Parathyroid adenoma (tissue), 2 donors: ENCODE measurements at regions not wholly inside any gene's neighbourhood (a gene's known extent, or its start where the extent isn't known, plus 50 kb on each side); places are given as distances from the start of the nearest gene placed in this dataset.
"Not testable (repeated sequence)": the region's sequence is repeated elsewhere in the genome, so short reads cannot be mapped to it uniquely, and the experiment has no call there.

Experiments used
- H2AFZ ChIP-seq: fragments of 300-600 bp; sonication (generic); one replicate; pipeline ENCODE4 v1.7.0; 2017; ENCODE audit warnings: antibody characterized with exemption, mild to moderate bottlenecking
- H3K27ac ChIP-seq: fragments of 300-600 bp; sonication (generic); one replicate; pipeline ENCODE4 v1.7.0; 2017
- H3K27me3 ChIP-seq: fragments of 300-600 bp; sonication (generic); one replicate; pipeline ENCODE4 v1.7.0; 2017; ENCODE audit warnings: low read length; ENCODE audit not compliant: control insufficient read depth, insufficient read depth
- H3K36me3 ChIP-seq: fragments of 300-600 bp; sonication (generic); one replicate; pipeline ENCODE4 v1.7.0; 2017; ENCODE audit warnings: low read length; ENCODE audit not compliant: control insufficient read depth, insufficient read depth
- H3K4me1 ChIP-seq: fragments of 300-600 bp; sonication (generic); one replicate; pipeline ENCODE4 v1.7.0; 2017; ENCODE audit warnings: control low read depth
- H3K4me2 ChIP-seq: fragments of 300-600 bp; sonication (generic); one replicate; pipeline ENCODE4 v1.7.0; 2017; ENCODE audit warnings: low read length
- H3K4me3 ChIP-seq: fragments of 300-600 bp; sonication (generic); one replicate; pipeline ENCODE4 v1.7.0; 2017; ENCODE audit warnings: low read depth, low read length
- H3K79me2 ChIP-seq: fragments of 300-600 bp; sonication (generic); one replicate; pipeline ENCODE4 v1.7.0; 2017; ENCODE audit warnings: control low read depth
- H3K9ac ChIP-seq: fragments of 300-600 bp; sonication (generic); one replicate; pipeline ENCODE4 v1.7.0; 2017; ENCODE audit warnings: mild to moderate bottlenecking
- H3K9me3 ChIP-seq: fragments of 300-600 bp; sonication (generic); one replicate; pipeline ENCODE4 v1.7.0; 2017; ENCODE audit warnings: low read length; ENCODE audit not compliant: control insufficient read depth
- TF ChIP-seq, protein P1 (sequence below): fragments of 300-600 bp; sonication (generic); IDR thresholded peaks from one replicate; pipeline ENCODE4 v1.7.0; 2017; ENCODE audit warnings: antibody characterized with exemption, mild to moderate bottlenecking
- donor health status: primary hyperparathyroidism.

DNA sequence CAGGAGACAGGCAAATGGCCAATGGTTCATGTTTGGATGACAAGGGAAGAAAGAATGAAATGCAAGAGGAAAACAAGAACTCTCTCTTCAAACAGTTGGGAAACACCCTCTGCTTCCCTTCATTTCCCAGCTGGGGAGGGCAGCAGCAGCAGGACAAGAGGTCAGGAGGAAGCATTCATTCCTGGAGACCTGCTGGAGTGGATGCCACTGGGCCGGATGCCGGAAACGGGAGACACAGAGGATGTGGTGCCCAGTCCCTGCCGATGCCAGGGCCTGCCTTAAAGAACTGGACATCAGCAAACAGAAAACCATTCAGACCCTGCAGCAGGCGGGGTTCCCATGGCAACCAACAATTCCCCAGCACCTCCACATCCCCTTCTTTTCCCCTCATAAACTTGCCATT, 102.3 kb upstream of the ZNF648 start:
- TF ChIP-seq, protein P1, sequence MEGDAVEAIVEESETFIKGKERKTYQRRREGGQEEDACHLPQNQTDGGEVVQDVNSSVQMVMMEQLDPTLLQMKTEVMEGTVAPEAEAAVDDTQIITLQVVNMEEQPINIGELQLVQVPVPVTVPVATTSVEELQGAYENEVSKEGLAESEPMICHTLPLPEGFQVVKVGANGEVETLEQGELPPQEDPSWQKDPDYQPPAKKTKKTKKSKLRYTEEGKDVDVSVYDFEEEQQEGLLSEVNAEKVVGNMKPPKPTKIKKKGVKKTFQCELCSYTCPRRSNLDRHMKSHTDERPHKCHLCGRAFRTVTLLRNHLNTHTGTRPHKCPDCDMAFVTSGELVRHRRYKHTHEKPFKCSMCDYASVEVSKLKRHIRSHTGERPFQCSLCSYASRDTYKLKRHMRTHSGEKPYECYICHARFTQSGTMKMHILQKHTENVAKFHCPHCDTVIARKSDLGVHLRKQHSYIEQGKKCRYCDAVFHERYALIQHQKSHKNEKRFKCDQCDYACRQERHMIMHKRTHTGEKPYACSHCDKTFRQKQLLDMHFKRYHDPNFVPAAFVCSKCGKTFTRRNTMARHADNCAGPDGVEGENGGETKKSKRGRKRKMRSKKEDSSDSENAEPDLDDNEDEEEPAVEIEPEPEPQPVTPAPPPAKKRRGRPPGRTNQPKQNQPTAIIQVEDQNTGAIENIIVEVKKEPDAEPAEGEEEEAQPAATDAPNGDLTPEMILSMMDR, result no peak
- H3K4me3 ChIP-seq, result no peak overlapping the region
- H3K9ac ChIP-seq, result no peak overlapping the region
- H3K4me2 ChIP-seq, result no peak overlapping the region
- no peak overlapping the region for H3K27ac ChIP-seq
- H2AFZ ChIP-seq, result no peak overlapping the region
- no peaks in the 10 kb centered on the region for H3K36me3 ChIP-seq
- H3K79me2 ChIP-seq, result no peaks in the 10 kb centered on the region
- H3K4me1 ChIP-seq, result no peaks in the 10 kb centered on the region
- no peaks in the 10 kb centered on the region for H3K27me3 ChIP-seq
- no peaks in the 10 kb centered on the region for H3K9me3 ChIP-seq

DNA sequence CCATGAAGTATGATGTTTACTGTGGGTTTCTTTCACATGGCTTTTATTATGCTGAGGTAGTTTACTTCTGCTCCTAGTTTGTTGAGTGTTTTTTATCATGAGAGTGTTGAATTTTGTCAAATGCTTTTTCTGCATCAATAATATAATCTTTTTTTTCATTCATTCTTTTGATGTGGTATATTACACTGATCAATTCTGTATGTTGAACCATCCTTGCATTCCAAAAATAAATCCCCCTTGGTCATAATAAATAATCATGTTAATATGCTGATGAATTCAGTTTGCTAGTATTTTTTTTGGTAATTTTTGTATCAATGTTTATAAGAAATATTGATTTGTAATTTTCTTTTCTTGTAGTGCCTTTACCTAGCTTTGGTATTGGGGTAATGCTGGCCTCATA, 97.9 kb upstream of the ZNF648 start:
- no peak overlapping the region for H2AFZ ChIP-seq
- no peaks in the 10 kb centered on the region for H3K36me3 ChIP-seq
- no peaks in the 10 kb centered on the region for H3K9me3 ChIP-seq
- no peak overlapping the region for H3K4me3 ChIP-seq
- H3K79me2 ChIP-seq, result no peaks in the 10 kb centered on the region
- no peak overlapping the region for H3K4me2 ChIP-seq
- no peaks in the 10 kb centered on the region for H3K27me3 ChIP-seq
- TF ChIP-seq, protein P1, result no peak
- H3K27ac ChIP-seq, result no peak overlapping the region
- no peaks in the 10 kb centered on the region for H3K4me1 ChIP-seq
- H3K9ac ChIP-seq, result no peak overlapping the region

DNA sequence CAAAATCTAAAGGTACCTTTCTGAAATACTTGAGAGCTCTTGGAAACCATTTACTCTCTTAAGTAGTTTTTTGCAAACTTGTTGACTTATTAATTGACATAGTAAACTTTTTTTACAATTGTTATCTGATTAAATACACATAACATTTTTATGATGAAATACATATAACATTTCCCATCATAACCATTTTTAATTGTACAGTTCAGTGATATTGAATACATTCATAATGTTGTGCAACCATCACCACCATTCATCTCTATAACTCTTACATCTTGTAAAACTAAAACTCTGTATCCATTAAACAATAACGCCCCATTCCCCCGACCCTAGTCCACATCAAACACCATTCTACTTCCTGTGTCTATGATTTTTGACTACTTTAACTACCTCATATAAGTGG, 95.7 kb upstream of the ZNF648 start:
- Histone ChIP-seq H3K27ac (no peak overlapping the region), H3K4me1 (no peaks in the 10 kb centered on the region), H3K36me3 (no peaks in the 10 kb centered on the region), H3K9ac (no peak overlapping the region), H3K9me3 (no peaks in the 10 kb centered on the region), H3K79me2 (no peaks in the 10 kb centered on the region), H3K4me2 (no peak overlapping the region), H3K4me3 (no peak overlapping the region), H2AFZ (no peak overlapping the region), H3K27me3 (no peaks in the 10 kb centered on the region)
- TF ChIP-seq, protein P1, result no peak

DNA sequence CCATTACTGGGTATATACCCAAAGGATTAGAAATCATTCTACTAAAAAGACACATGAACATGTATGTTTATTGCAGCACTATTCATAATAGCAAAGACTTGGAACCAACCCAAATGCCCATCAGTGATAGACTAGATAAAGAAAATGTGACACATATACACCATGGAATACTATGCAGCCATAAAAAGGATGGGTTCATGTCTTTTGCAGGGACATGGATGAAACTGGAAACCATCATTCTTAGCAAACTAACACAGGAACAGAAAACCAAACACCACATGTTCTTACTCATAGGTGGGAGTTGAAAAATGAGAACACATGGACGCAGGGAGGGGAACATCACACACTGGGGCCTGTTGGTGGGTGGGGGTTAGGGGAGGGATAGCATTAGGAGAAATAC, 92.9 kb upstream of the ZNF648 start:
- H3K4me2 ChIP-seq, H3K27me3 ChIP-seq, H3K79me2 ChIP-seq, H3K9ac ChIP-seq, H2AFZ ChIP-seq, H3K9me3 ChIP-seq, H3K4me1 ChIP-seq, H3K36me3 ChIP-seq, H3K4me3 ChIP-seq, H3K27ac ChIP-seq: not testable (repeated sequence)

DNA sequence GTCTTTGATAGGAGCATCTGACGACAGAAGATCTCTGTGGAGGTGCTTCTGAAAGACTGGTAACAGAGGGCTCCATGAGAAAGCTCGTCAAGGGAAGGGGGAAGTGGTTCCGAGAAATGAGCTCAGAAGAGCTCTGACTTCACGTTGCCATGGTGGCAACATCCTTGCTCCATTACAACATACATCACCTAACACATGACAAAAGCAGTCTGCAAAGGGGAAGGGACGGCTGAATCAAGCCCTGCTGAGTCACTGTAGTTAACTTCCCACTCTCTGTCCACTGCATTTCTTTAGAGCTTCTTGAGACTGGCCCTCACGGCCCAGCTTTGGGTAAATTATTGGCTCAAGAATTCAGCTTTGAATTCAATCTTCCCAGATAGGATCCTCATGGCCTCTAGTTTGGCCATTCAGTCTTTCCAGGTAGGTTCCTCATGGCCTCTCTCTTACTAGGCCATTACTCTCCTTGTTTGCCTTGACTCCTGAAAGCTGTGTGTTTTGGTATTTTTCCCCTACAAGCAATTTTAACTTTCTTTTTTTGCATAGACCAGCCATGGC, 88.0 kb upstream of the ZNF648 start:
- TF ChIP-seq, protein P1, result no peak
- no peaks in the 10 kb centered on the region for H3K4me1 ChIP-seq
- H2AFZ ChIP-seq, result no peak overlapping the region
- H3K9ac ChIP-seq, result no peak overlapping the region
- no peaks in the 10 kb centered on the region for H3K79me2 ChIP-seq
- no peaks in the 10 kb centered on the region for H3K27me3 ChIP-seq
- H3K27ac ChIP-seq, result no peak overlapping the region
- H3K4me2 ChIP-seq, result no peak overlapping the region
- H3K4me3 ChIP-seq, result no peak overlapping the region
- no peaks in the 10 kb centered on the region for H3K36me3 ChIP-seq
- H3K9me3 ChIP-seq, result no peaks in the 10 kb centered on the region
